Endothelial cell (in vitro differentiated cells): ENCODE measurements at regions not wholly inside any gene's neighbourhood (a gene's known extent, or its start where the extent isn't known, plus 50 kb on each side); places are given as distances from the start of the nearest gene placed in this dataset.

ENCODE experiments used
- DNase-seq: peaks from one replicate; pipeline ENCODE4 v3.0.0; 2021; ENCODE audit warnings: low spot score
- H3K27ac Mint-ChIP-seq: one replicate; pipeline ENCODE4 v1.8.0; 2021; ENCODE audit warnings: mixed read lengths, inconsistent platforms; ENCODE audit not compliant: unreplicated experiment
- H3K27me3 Mint-ChIP-seq: one replicate; pipeline ENCODE4 v1.8.0; 2021; ENCODE audit warnings: mild to moderate bottlenecking, moderate library complexity, mixed read lengths, inconsistent platforms; ENCODE audit not compliant: unreplicated experiment
- H3K36me3 Mint-ChIP-seq: one replicate; pipeline ENCODE4 v1.8.0; 2021; ENCODE audit warnings: mild to moderate bottlenecking, low read depth, mixed read lengths, inconsistent platforms; ENCODE audit not compliant: unreplicated experiment
- H3K4me1 Mint-ChIP-seq: one replicate; pipeline ENCODE4 v1.8.0; 2021; ENCODE audit warnings: mild to moderate bottlenecking, mixed read lengths, inconsistent platforms; ENCODE audit not compliant: unreplicated experiment
- H3K4me3 Mint-ChIP-seq: one replicate; pipeline ENCODE4 v1.8.0; 2021; ENCODE audit warnings: mild to moderate bottlenecking, mixed read lengths, inconsistent platforms; ENCODE audit not compliant: unreplicated experiment
- H3K9me3 Mint-ChIP-seq: one replicate; pipeline ENCODE4 v1.8.0; 2021; ENCODE audit warnings: mixed read lengths, inconsistent platforms; ENCODE audit not compliant: unreplicated experiment
- TF ChIP-seq, protein P1 (sequence below): fragments of 200-600 bp; sonication (generic); IDR thresholded peaks from one replicate; pipeline ENCODE4 v1.5.0; 2021; ENCODE audit warnings: antibody characterized with exemption; ENCODE audit not compliant: unreplicated experiment

DNA sequence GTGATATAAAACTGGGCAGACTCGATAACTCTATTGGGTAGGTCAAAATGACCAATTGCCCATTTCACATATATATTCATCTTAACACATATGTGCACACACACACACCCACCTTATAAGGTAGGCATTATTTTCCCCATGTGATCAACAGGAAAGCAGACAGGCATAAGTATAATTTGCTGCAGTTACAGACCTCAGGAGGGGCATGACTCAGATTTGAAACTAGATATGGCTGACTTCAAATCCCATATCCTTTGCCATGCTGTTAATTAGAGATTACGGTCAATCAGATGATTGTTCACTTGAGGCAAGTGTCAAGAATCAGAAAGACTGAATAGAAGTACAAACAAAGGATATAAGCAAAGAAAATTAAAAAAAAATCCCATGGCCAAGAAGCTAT, 910.6 kb downstream of the NTRK3 start:
- Mint-ChIP-seq H3K4me1 (no peaks in the 10 kb centered on the region), H3K9me3 (no peaks in the 10 kb centered on the region), H3K36me3 (no peaks in the 10 kb centered on the region), H3K4me3 (no peak overlapping the region), H3K27ac (no peak overlapping the region), H3K27me3 (no peaks in the 10 kb centered on the region)
- DNase-seq: no peak
- TF ChIP-seq, protein P1, sequence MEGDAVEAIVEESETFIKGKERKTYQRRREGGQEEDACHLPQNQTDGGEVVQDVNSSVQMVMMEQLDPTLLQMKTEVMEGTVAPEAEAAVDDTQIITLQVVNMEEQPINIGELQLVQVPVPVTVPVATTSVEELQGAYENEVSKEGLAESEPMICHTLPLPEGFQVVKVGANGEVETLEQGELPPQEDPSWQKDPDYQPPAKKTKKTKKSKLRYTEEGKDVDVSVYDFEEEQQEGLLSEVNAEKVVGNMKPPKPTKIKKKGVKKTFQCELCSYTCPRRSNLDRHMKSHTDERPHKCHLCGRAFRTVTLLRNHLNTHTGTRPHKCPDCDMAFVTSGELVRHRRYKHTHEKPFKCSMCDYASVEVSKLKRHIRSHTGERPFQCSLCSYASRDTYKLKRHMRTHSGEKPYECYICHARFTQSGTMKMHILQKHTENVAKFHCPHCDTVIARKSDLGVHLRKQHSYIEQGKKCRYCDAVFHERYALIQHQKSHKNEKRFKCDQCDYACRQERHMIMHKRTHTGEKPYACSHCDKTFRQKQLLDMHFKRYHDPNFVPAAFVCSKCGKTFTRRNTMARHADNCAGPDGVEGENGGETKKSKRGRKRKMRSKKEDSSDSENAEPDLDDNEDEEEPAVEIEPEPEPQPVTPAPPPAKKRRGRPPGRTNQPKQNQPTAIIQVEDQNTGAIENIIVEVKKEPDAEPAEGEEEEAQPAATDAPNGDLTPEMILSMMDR: no peak

DNA sequence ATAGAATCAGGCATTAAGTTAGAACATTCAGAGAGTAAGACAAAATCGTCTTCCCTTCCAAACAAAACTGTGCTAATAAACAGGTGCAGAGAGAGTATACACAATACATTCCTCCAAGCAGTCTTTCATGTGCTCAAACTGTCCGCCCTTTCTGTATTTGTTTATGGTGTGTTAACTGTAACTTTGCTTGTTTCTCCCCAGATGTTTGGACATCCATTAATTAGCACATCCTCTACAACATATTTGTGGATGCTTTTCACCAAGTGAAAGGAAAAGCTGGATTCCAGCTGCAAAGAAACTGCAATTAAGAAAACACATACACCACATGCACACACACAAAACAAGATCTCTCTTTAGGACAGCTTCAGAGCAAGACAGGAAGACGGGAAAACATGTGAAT, 912.6 kb downstream of the NTRK3 start:
- H3K36me3 Mint-ChIP-seq: no peaks in the 10 kb centered on the region
- DNase-seq: no peak
- H3K4me3 Mint-ChIP-seq: no peak overlapping the region
- H3K9me3 Mint-ChIP-seq: no peaks in the 10 kb centered on the region
- H3K27me3 Mint-ChIP-seq: no peaks in the 10 kb centered on the region
- TF ChIP-seq, protein P1: no peak
- no peak overlapping the region for H3K27ac Mint-ChIP-seq
- H3K4me1 Mint-ChIP-seq: no peaks in the 10 kb centered on the region

DNA sequence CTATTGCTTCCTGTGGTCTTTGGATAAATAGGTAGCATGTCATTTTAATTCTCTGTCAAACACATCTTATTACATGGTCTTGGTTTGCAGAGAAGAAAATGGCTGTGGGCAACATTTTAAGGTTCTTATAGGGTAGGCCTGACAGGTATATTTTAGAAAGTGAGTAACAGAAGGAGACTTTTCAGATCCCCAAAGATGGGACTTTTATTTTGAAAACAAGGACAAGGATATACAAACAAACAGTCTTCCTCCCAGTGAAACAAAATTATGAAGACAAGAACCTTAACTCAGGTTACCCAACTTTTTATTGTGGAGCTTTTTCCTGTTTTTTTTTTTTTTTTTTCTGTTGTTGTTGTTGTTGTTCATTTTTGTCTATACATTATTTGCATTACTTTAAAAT, 916.2 kb downstream of the NTRK3 start:
- H3K36me3 Mint-ChIP-seq: no peaks in the 10 kb centered on the region
- no peaks in the 10 kb centered on the region for H3K9me3 Mint-ChIP-seq
- H3K27me3 Mint-ChIP-seq: no peaks in the 10 kb centered on the region
- no peak for DNase-seq
- no peak overlapping the region for H3K4me3 Mint-ChIP-seq
- H3K4me1 Mint-ChIP-seq: no peaks in the 10 kb centered on the region
- TF ChIP-seq, protein P1: no peak
- H3K27ac Mint-ChIP-seq: no peak overlapping the region

GRCh38 chr15:87326269-87326668, 930.3 kb downstream of the NTRK3 start:
- H3K9me3 Mint-ChIP-seq: no peaks in the 10 kb centered on the region
- no peaks in the 10 kb centered on the region for H3K36me3 Mint-ChIP-seq
- H3K4me1 Mint-ChIP-seq: no peaks in the 10 kb centered on the region
- DNase-seq: no peak
- no peak overlapping the region for H3K27ac Mint-ChIP-seq
- H3K4me3 Mint-ChIP-seq: no peak overlapping the region
- TF ChIP-seq, protein P1: no peak
- no peaks in the 10 kb centered on the region for H3K27me3 Mint-ChIP-seq

DNA sequence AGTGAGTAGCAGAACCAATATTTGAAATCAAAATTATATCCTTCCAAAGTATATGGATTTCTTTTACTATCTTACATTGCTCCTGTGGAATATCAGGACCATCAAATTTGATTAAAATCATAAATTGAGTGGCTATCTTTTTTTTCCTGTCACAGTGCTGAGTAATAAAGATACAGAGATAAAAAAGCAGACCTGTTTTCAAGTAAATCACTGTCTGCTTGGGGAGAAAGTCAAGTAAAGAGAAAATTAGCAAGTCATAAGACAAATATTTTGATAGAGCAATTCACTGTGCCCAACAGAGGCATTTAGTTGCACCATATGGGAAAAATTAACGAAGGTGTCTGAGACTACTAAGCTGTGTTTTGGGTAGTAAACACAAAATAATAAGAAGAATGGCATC, 933.7 kb downstream of the NTRK3 start:
- Mint-ChIP-seq H3K36me3 (no peaks in the 10 kb centered on the region), H3K4me1 (peaks cover 3% of the 10 kb centered on the region)

More for the DNA sequence above, 933.7 kb downstream of the NTRK3 start:
- DNase-seq: no peak
- Mint-ChIP-seq H3K4me3 (no peak overlapping the region), H3K9me3 (no peaks in the 10 kb centered on the region), H3K27ac (no peak overlapping the region), H3K27me3 (no peaks in the 10 kb centered on the region)
- TF ChIP-seq, protein P1: no peak
